NT2/D1 (cell line): ENCODE measurements at regions not wholly inside any gene's neighbourhood (a gene's known extent, or its start where the extent isn't known, plus 50 kb on each side); places are given as distances from the start of the nearest gene placed in this dataset.
"Not testable (repeated sequence)": the region's sequence is repeated elsewhere in the genome, so short reads cannot be mapped to it uniquely, and the experiment has no call there.

Experiments used
- DNase-seq: peaks from one replicate; pipeline ENCODE4 v3.0.0-alpha.2; 2011; ENCODE audit warnings: low read depth, low spot score
- H3K27me3 ChIP-seq: 2 replicates; pipeline ENCODE4 v1.6.0; 2011; ENCODE audit warnings: mild to moderate bottlenecking; ENCODE audit not compliant: insufficient read length, insufficient read depth
- H3K36me3 ChIP-seq: 2 replicates; pipeline ENCODE4 v1.6.1; 2011; ENCODE audit warnings: mild to moderate bottlenecking, low read length, mixed read lengths; ENCODE audit not compliant: insufficient read depth, insufficient read length
- H3K4me1 ChIP-seq: 2 replicates; pipeline ENCODE4 v1.5.1; 2011; ENCODE audit not compliant: insufficient read depth, insufficient read length
- H3K4me3 ChIP-seq: 2 replicates; pipeline ENCODE4 v1.5.1; 2011; ENCODE audit warnings: low read depth; ENCODE audit not compliant: insufficient read length
- H3K9ac ChIP-seq: 2 replicates; pipeline ENCODE4 v1.6.0; 2011; ENCODE audit warnings: low read depth; ENCODE audit not compliant: insufficient read length
- H3K9me3 ChIP-seq: 2 replicates; pipeline ENCODE4 v1.5.1; 2011; ENCODE audit warnings: mild to moderate bottlenecking, low read length; ENCODE audit not compliant: insufficient read depth
- SUZ12 ChIP-seq: IDR thresholded peaks from 2 replicates; pipeline ENCODE4 v1.6.1; 2011; ENCODE audit not compliant: insufficient read length, insufficient read depth; ENCODE audit errors: extremely low read depth
- YY1 ChIP-seq: IDR thresholded peaks from 2 replicates; pipeline ENCODE4 v1.6.1; 2011; ENCODE audit not compliant: insufficient read length, insufficient read depth
- ZNF274 ChIP-seq: IDR thresholded peaks from 2 replicates; pipeline ENCODE4 v1.6.1; 2011; ENCODE audit warnings: mild to moderate bottlenecking, low read depth, low read length

DNA sequence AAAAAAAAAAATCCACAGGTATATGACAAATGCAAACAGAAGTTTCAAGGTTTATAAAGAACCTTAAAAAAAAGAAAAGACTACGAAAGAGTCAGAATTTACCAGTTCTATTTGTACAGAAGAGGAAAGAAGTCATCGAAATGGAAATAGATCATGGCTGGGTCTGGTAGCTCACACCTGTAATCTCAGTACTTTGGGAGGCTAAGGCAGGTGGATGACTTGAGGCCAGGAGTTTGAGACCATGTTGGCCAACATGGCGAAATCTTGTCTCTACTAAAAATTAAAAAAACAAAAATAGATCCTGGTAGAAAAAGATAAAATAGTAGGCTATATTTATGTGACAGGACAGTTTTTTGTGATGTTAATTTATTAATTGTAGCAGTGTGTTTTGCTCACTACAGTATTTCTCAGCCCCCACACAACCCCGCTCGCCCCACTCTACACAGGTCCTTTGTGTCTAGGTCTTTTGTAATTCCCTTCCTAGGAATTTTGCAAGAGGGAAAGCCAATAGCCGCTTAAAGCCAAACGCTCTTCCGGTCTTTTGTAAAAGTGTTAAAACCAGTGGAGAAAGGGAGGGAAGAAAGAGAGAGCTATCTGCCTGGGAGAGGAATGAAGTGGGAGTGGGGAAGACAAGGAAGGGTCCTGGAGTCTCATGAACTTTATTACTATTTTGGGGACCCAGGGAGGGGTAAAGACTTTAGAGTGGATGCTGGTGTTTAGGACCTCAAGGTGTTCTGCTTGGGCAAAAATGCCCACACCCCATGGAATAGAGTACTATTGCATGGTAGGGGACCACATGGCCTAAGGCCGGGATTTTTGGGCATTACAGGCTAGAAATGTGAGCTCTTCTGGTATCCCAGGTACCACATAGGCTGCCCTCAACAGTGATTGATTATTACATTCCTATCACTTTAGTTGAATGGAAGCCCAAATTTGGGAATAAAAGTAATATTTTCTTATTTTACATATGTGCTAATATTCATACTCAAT, 59.4 kb upstream of the XPO1 start:
- Histone ChIP-seq H3K27me3 (no peaks in the 10 kb centered on the region), H3K9me3 (no peaks in the 10 kb centered on the region), H3K36me3 (no peaks in the 10 kb centered on the region), H3K4me1 (no peaks in the 10 kb centered on the region), H3K4me3 (no peak overlapping the region), H3K9ac (no peak overlapping the region)
- DNase-seq, result peak; percentile 72
- no peak for TF ChIP-seq ZNF274
- no peak for TF ChIP-seq YY1
- TF ChIP-seq SUZ12, result no peak

DNA sequence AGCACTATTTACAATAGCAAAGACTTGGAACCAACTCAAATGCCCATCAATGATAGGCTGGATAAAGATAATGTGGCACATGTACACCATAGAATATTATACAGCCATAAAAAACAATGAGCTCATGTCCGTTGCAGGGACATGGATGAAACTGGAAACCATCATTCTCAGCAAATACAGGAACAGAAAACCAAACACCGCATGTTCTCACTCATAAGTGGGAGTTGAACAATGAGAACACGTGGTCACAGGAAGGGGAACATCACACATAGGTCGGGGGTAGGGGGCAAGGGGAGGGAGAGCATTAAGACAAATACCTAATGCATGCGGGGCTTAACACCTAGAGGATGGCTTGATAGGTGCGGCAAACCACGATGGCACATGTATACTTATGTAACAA, 56.0 kb upstream of the XPO1 start:
- H3K36me3 ChIP-seq, H3K27me3 ChIP-seq, H3K9me3 ChIP-seq, H3K9ac ChIP-seq, DNase-seq, H3K4me3 ChIP-seq, H3K4me1 ChIP-seq: not testable (repeated sequence)

DNA sequence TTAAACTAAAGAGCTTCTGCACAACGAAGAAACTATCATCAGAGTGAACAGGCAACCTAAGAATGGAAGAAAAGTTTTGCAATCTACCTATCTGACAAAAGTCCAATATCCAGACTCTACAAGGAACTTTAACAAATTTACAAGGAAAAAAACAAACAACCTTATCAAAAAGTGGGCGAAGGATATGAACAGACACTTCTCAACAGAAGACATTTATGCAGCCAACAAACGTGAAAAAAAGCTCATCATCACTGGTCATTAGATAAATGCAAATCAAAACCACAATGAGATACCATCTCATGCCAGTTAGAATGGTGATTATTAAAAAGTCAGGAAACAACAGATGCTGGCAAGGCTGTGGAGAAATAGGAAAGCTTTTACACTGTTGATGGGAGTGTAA, 55.5 kb upstream of the XPO1 start:
- H3K9ac ChIP-seq, H3K4me1 ChIP-seq, H3K4me3 ChIP-seq, DNase-seq, H3K9me3 ChIP-seq, H3K36me3 ChIP-seq, H3K27me3 ChIP-seq: not testable (repeated sequence)

DNA sequence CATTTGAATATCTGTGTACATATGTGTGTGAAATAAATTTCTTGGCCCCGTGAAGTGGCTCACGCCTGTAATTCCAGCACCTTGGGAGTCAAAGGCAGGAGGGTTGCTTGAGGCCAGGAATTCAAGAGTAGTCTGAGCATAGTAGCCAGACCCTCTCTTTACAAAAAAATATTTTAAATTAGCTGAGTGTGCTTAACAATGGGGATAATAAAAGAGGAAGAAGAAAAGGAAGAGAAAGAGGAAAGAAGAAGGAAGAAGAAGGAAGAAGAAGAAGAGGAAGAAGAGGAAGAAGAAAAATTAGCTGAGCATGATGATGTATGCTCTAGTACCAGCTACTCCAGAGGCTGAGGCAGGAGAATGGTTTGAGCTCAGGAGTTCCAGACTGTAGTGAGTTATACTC, 52.1 kb upstream of the XPO1 start:
- no peaks in the 10 kb centered on the region for H3K9me3 ChIP-seq
- no peak overlapping the region for H3K9ac ChIP-seq
- no peak for TF ChIP-seq SUZ12
- TF ChIP-seq YY1, result no peak
- TF ChIP-seq ZNF274, result no peak
- no peaks in the 10 kb centered on the region for H3K27me3 ChIP-seq
- DNase-seq, result no peak
- no peak overlapping the region for H3K4me3 ChIP-seq
- H3K36me3 ChIP-seq, result no peaks in the 10 kb centered on the region
- H3K4me1 ChIP-seq, result no peaks in the 10 kb centered on the region

DNA sequence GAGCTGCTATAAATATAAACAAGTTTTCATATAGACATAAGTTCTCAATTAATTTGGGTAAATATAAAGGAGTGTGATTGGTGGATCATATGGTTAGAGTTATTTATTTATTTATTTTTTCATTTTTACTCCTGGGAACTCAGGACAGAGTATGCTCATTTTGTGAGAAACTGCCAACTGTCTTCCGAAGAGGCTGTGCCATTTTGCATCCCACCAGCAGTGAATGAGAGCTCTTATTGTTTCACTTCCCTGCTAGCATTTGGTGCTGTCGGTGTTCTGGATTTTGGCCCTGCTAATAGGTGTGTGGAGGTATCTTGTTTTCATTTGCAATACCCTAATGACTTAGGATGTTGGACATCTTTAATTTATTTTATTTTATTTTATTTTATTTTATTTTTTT, 50.4 kb upstream of the XPO1 start:
- Histone ChIP-seq H3K9me3 (no peaks in the 10 kb centered on the region), H3K27me3 (no peaks in the 10 kb centered on the region), H3K36me3 (no peaks in the 10 kb centered on the region), H3K9ac (no peak overlapping the region), H3K4me3 (no peak overlapping the region), H3K4me1 (no peaks in the 10 kb centered on the region)
- no peak for TF ChIP-seq SUZ12
- no peak for TF ChIP-seq YY1
- TF ChIP-seq ZNF274, result no peak
- no peak for DNase-seq
